ENCODE measurements at regions not wholly inside any gene's neighbourhood (a gene's known extent, or its start where the extent isn't known, plus 50 kb on each side); places are given as distances from the start of the nearest gene placed in this dataset.

DNA sequence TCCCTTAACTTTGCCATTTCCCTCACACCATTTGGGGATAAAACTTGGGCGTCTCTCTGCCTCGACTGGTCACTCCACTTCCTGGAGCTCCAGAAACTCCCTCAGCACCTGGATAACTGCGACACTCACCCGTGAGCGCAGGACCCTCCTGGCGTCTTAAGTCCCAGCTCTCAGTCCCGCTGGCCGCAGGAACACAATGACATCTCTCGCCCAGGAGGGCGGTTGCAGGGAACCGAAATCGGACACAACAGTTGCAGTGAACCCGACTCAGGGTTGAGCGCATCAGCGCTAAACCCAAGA, 370.9 kb upstream of the SMIM31 start:
- Histone ChIP-seq H3K4me1 (peaks cover 12% of the 10 kb centered on the region), H3K36me3 (no peaks in the 10 kb centered on the region), H3K9me3 (no peaks in the 10 kb centered on the region), H3K27me3 (peaks cover 20% of the 10 kb centered on the region), H3K4me3 (peak overlapping the region; percentile 42), H3K27ac (no peak overlapping the region)
- TF ChIP-seq POLR2AphosphoS5 (IDR thresholded peaks at IDR 0.05) (no peak), POLR2A (IDR thresholded peaks at IDR 0.05) (no peak), EP300 (IDR thresholded peaks at IDR 0.05) (no peak)
- TF ChIP-seq, protein P1, sequence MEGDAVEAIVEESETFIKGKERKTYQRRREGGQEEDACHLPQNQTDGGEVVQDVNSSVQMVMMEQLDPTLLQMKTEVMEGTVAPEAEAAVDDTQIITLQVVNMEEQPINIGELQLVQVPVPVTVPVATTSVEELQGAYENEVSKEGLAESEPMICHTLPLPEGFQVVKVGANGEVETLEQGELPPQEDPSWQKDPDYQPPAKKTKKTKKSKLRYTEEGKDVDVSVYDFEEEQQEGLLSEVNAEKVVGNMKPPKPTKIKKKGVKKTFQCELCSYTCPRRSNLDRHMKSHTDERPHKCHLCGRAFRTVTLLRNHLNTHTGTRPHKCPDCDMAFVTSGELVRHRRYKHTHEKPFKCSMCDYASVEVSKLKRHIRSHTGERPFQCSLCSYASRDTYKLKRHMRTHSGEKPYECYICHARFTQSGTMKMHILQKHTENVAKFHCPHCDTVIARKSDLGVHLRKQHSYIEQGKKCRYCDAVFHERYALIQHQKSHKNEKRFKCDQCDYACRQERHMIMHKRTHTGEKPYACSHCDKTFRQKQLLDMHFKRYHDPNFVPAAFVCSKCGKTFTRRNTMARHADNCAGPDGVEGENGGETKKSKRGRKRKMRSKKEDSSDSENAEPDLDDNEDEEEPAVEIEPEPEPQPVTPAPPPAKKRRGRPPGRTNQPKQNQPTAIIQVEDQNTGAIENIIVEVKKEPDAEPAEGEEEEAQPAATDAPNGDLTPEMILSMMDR (IDR thresholded peaks at IDR 0.05): no peak
- 0% methylated on average over 9 of the region's 15 CpGs for WGBS
- no peak for DNase-seq (ENCODE audit: low spot score in 2 of 2)

DNA sequence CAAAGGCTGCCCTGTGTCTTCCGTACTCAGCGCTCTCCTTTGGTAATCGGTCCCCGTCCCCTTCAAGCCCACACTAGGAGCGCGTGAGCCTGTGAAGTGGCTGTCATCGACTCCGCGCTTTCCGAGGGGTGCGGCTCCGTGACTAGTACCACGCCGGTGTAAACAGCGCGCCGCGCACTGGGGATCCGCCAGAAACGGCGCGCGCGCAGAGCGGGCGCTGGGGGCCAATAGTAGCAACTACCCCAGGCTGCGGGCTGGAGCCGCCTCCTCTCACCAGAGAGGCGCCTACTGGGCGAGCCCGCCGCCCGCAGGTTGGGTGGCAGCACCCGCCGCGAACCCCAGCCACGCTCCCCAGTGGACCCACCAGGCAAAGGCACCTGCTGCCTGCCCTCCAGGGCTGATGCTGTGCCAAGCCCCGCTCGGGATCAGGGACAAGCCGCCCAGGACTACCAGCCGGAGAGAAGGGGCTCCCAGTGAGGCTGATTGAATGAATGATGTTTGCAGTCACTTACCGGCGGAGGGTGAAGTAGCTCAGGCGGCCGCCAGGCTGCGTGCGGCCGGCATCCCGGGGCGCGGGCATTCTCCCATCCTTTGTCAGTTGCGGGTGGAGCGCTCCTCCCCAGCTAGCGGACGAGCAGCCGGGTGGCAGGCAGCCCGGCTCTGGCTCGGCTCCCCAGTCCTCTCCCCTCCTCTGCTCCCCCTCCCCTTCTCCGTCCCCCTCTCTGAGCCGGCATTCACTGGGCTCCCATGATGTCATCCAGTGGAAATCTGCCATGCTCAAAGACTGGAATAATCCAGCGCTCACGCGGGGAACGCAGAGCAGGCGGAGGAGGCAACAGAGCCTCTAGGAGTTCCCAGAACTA, 370.3 kb upstream of the SMIM31 start:
- Histone ChIP-seq H3K4me3 (peak overlapping the region; percentile 42), H3K9me3 (no peaks in the 10 kb centered on the region), H3K36me3 (no peaks in the 10 kb centered on the region), H3K27me3 (peaks cover 20% of the 10 kb centered on the region), H3K4me1 (peaks cover 12% of the 10 kb centered on the region), H3K27ac (no peak overlapping the region)
- TF ChIP-seq, protein P1 (IDR thresholded peaks at IDR 0.05): no peak
- TF ChIP-seq POLR2AphosphoS5 (IDR thresholded peaks at IDR 0.05): no peak
- no peak for TF ChIP-seq POLR2A (IDR thresholded peaks at IDR 0.05)
- TF ChIP-seq EP300 (IDR thresholded peaks at IDR 0.05): no peak
- 3% methylated on average over 30 of the region's 65 CpGs for WGBS
- DNase-seq (ENCODE audit: low spot score in 2 of 2): no peak

DNA sequence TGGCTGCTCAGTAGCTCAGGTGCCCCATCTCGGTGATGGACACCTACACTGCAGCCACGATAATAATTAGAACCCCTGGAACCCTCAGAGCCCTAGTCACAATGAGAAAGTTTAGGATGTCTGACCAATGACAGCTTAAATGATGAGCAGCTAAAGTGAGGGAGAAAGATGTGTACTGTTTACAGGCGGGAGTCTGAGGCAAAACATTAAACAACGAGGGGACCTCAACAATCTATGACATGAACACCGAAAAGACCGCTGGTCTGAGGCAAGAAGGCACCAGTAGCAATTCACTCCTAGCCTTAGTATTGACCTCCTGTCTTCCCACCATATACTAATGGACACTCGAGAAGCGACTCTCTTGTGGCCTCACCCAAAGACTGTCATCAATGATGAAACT, 369.5 kb upstream of the SMIM31 start:
- Histone ChIP-seq H3K9me3 (no peaks in the 10 kb centered on the region), H3K36me3 (no peaks in the 10 kb centered on the region), H3K27ac (no peak overlapping the region), H3K27me3 (peaks cover 20% of the 10 kb centered on the region), H3K4me3 (no peak overlapping the region), H3K4me1 (peaks cover 12% of the 10 kb centered on the region)
- no peak for TF ChIP-seq POLR2AphosphoS5 (IDR thresholded peaks at IDR 0.05)
- no peak for TF ChIP-seq POLR2A (IDR thresholded peaks at IDR 0.05)
- TF ChIP-seq EP300 (IDR thresholded peaks at IDR 0.05): no peak
- TF ChIP-seq, protein P1 (IDR thresholded peaks at IDR 0.05): no peak
- WGBS: 84% methylated on average over 8 of the region's 8 CpGs
- no peak for DNase-seq (ENCODE audit: low spot score in 2 of 2)

DNA sequence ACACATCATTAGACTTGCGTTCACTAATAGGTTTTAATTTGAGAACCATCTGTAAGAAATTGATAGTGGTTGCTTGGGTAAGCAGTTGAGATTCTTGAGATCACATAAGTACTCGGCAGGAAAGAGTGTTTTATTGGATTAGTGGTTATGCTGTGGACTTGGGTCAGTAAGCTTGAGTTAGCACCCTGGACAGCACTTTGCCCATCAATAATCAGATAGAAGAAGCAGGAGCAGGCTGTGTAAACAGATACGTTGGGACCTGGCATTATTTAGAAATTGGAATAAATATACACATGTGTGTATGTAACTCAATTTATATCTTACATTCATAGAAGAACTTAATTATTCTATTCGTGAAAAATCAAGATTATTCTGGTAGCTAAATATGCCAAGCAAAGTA, 357.5 kb upstream of the SMIM31 start:
- Histone ChIP-seq H3K36me3 (no peaks in the 10 kb centered on the region), H3K27me3 (no peaks in the 10 kb centered on the region), H3K4me3 (no peak overlapping the region), H3K9me3 (no peaks in the 10 kb centered on the region), H3K27ac (no peak overlapping the region), H3K4me1 (no peaks in the 10 kb centered on the region)
- DNase-seq (ENCODE audit: low spot score in 2 of 2): no peak
- WGBS: 61% methylated on average over 4 of the region's 4 CpGs
- TF ChIP-seq POLR2AphosphoS5 (IDR thresholded peaks at IDR 0.05) (no peak), EP300 (IDR thresholded peaks at IDR 0.05) (no peak), POLR2A (IDR thresholded peaks at IDR 0.05) (no peak)
- TF ChIP-seq, protein P1 (IDR thresholded peaks at IDR 0.05): no peak

DNA sequence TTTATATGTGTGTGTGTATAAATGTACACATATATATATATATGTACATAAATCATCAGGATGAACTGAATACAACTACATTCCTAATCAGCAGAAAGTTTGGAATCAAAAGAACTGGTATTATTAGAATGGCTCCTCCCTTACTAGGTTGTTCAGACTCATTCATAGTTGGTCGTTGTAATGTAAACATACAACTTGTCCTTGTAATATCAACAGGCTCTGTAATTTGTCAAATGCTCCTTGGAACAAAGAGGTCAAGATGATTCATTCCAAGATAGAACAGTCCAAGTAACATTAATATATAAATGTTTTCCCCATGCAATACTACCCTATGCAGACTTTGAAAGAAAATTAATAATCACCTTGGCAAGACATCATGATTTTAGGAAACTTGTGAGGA, 351.4 kb upstream of the SMIM31 start:
- Histone ChIP-seq H3K9me3 (no peaks in the 10 kb centered on the region), H3K27ac (no peak overlapping the region), H3K4me1 (no peaks in the 10 kb centered on the region), H3K36me3 (no peaks in the 10 kb centered on the region), H3K4me3 (no peak overlapping the region), H3K27me3 (no peaks in the 10 kb centered on the region)
- no peak for DNase-seq (ENCODE audit: low spot score in 2 of 2)
- TF ChIP-seq POLR2A (IDR thresholded peaks at IDR 0.05) (no peak), EP300 (IDR thresholded peaks at IDR 0.05) (no peak), POLR2AphosphoS5 (IDR thresholded peaks at IDR 0.05) (no peak)
- TF ChIP-seq, protein P1 (IDR thresholded peaks at IDR 0.05): no peak
- WGBS: 26% methylated on average over 1 of the region's 1 CpG

Data from suprapubic skin (tissue), 4 donors.